ENCODE measurements at regions not wholly inside any gene's neighbourhood (a gene's known extent, or its start where the extent isn't known, plus 50 kb on each side); places are given as distances from the start of the nearest gene placed in this dataset.

- in situ Hi-C loops (cut with MboI; ENCODE audit: low sequenced_read_pairs) = no loop called here
- Histone ChIP-seq H3K4me1 (ENCODE audit: control insufficient read depth, insufficient read depth, low read length) (peaks cover 19% of the 10 kb centered on the region), H3K23ac (ENCODE audit: low read depth, low read length) (no peak overlapping the region), H3K4ac (ENCODE audit: low read depth, low read length) (no peak overlapping the region), H4K8ac (ENCODE audit: low read depth in 2 of 2, low read length in 2 of 2) (no peak overlapping the region), H2BK20ac (ENCODE audit: low read depth, low read length) (no peak overlapping the region), H3K27me3 (ENCODE audit: control insufficient read depth, insufficient read depth, low read length) (no peaks in the 10 kb centered on the region), H2BK120ac (ENCODE audit: low read depth, low read length) (no peak overlapping the region), H3K56ac (ENCODE audit: extremely low read depth, insufficient read depth, low read length) (no peak overlapping the region), H3K9me3 (ENCODE audit: control insufficient read depth, insufficient read depth, low read length) (no peaks in the 10 kb centered on the region), H2BK5ac (ENCODE audit: low read depth, low read length, poor library complexity, severe bottlenecking) (no peak overlapping the region), H4K91ac (ENCODE audit: insufficient read depth, low read depth, low read length) (no peak overlapping the region), H3K4me2 (ENCODE audit: low read depth, low read length) (no peak overlapping the region), H3K79me1 (ENCODE audit: low read depth in 1 of 2, low read length in 2 of 2) (no peaks in the 10 kb centered on the region), H4K5ac (ENCODE audit: low read depth, low read length) (no peak overlapping the region), H3K36me3 (ENCODE audit: control insufficient read depth, insufficient read depth, low read length) (no peaks in the 10 kb centered on the region), H3K14ac (replicated peaks; ENCODE audit: low read depth, low read length) (no peak overlapping the region), H2AFZ (replicated peaks; ENCODE audit: low read length, poor library complexity) (no peak overlapping the region), H3K18ac (ENCODE audit: low read depth, low read length) (no peak overlapping the region), H3K27ac (ENCODE audit: insufficient read depth, low read length) (no peak overlapping the region), H3K9ac (ENCODE audit: low read depth, low read length) (no peak overlapping the region), H3K9me1 (ENCODE audit: insufficient read depth, low read length) (peaks cover 16% of the 10 kb centered on the region), H4K20me1 (ENCODE audit: insufficient read depth, low read length) (peaks cover 8% of the 10 kb centered on the region; the same call in 1 of the 2 replicates), H2BK15ac (ENCODE audit: low read depth, low read length) (no peak overlapping the region), H3K4me3 (ENCODE audit: insufficient read depth, low read depth, low read length) (no peak overlapping the region), H2AK9ac (replicated peaks; ENCODE audit: low read depth, low read length, poor library complexity) (no peak overlapping the region), H2AK5ac (ENCODE audit: low read depth, low read length) (no peak overlapping the region)
- dilution Hi-C loops (cut with HindIII; ENCODE audit: low sequenced_read_pairs, unreplicated experiment) = no loop called here
- no peak for ATAC-seq (ENCODE audit: low read depth)
- CTCF ChIA-PET = no interaction called here
- TF ChIP-seq POLR2A (IDR thresholded peaks at IDR 0.05; ENCODE audit: low read depth, low read length) = no peak
- no peak for TF ChIP-seq RFX5 (IDR thresholded peaks at IDR 0.05; ENCODE audit: low read depth, low read length)
- no peak for TF ChIP-seq SMC3 (IDR thresholded peaks at IDR 0.05; ENCODE audit: low read depth, low read length)
- TF ChIP-seq RAD21 (IDR thresholded peaks at IDR 0.05; ENCODE audit: low read length) = no peak
- POLR2A ChIA-PET (ENCODE audit: unreplicated experiment) = no interaction called here
- no peak for DNase-seq
- intact Hi-C loops (cut with micrococcal nuclease) = no loop called here
- BruUV-seq (replicated peaks) = no TSS peak
- no CpG with 5 or more reads among the region's 4 CpGs for WGBS, 2 experiments (ENCODE audit: extremely low coverage in 2 of 2, insufficient read length in 1 of 2)
Measured at GRCh38 chr3:187950671-187951070, 203.3 kb upstream of the LPP start.

Data from IMR-90 (cell line).